IPS-18c (cell line): ENCODE measurements at regions not wholly inside any gene's neighbourhood (a gene's known extent, or its start where the extent isn't known, plus 50 kb on each side); places are given as distances from the start of the nearest gene placed in this dataset.
"Not testable (repeated sequence)": the region's sequence is repeated elsewhere in the genome, so short reads cannot be mapped to it uniquely, and the experiment has no call there.

Experiments
- H3K4me3 ChIP-seq: 2 replicates; pipeline ENCODE4 v1.7.0; 2013; ENCODE audit warnings: low read depth, mild to moderate bottlenecking, low read length, moderate library complexity; ENCODE audit not compliant: insufficient read depth
- H3K9me3 ChIP-seq: one replicate; pipeline ENCODE4 v1.6.1; 2013; ENCODE audit warnings: mild to moderate bottlenecking, low read length, moderate library complexity; ENCODE audit not compliant: control insufficient read depth, insufficient read depth

GRCh38 chr3:137172728-137173127, 214.9 kb downstream of the IL20RB start:
- Histone ChIP-seq H3K9me3 (no peaks in the 10 kb centered on the region), H3K4me3 (no peak overlapping the region)

- H3K4me3 ChIP-seq: no peak overlapping the region
- no peaks in the 10 kb centered on the region for H3K9me3 ChIP-seq
Observed at GRCh38 chr3:137174514-137174913, 216.7 kb downstream of the IL20RB start.

- Histone ChIP-seq H3K4me3 (no peak overlapping the region), H3K9me3 (no peaks in the 10 kb centered on the region)
Observed at GRCh38 chr3:137180220-137180619, 222.4 kb downstream of the IL20RB start.

GRCh38 chr3:137191133-137191923, 233.5 kb downstream of the IL20RB start:
- H3K4me3 ChIP-seq: no peak overlapping the region
- no peaks in the 10 kb centered on the region for H3K9me3 ChIP-seq

- Histone ChIP-seq H3K9me3 (no peaks in the 10 kb centered on the region), H3K4me3 (no peak overlapping the region)
Observed at GRCh38 chr3:137191951-137192350, 234.2 kb downstream of the IL20RB start.

GRCh38 chr3:137194301-137194700, 236.5 kb downstream of the IL20RB start:
- Histone ChIP-seq H3K4me3 (no peak overlapping the region), H3K9me3 (peaks cover 3% of the 10 kb centered on the region)

- H3K4me3 ChIP-seq, H3K9me3 ChIP-seq: not testable (repeated sequence)
Observed at GRCh38 chr3:137198374-137198773, 240.6 kb downstream of the IL20RB start.

- Histone ChIP-seq H3K9me3 (peaks cover 3% of the 10 kb centered on the region), H3K4me3 (no peak overlapping the region)
Observed at GRCh38 chr3:137199678-137200077, 241.9 kb downstream of the IL20RB start.

- Histone ChIP-seq H3K9me3 (peaks cover 3% of the 10 kb centered on the region), H3K4me3 (no peak overlapping the region)
Observed at GRCh38 chr3:137201066-137201465, 243.3 kb downstream of the IL20RB start.

- no peak overlapping the region for H3K4me3 ChIP-seq
- H3K9me3 ChIP-seq: peaks cover 3% of the 10 kb centered on the region
Observed at GRCh38 chr3:137202941-137203340, 245.2 kb downstream of the IL20RB start.

- no peak overlapping the region for H3K4me3 ChIP-seq
- no peaks in the 10 kb centered on the region for H3K9me3 ChIP-seq
Observed at GRCh38 chr3:137204409-137204808, 246.6 kb downstream of the IL20RB start.

- no peak overlapping the region for H3K4me3 ChIP-seq
- no peaks in the 10 kb centered on the region for H3K9me3 ChIP-seq
Observed at GRCh38 chr3:137205394-137206045, 247.7 kb downstream of the IL20RB start.

- no peak overlapping the region for H3K4me3 ChIP-seq
- no peaks in the 10 kb centered on the region for H3K9me3 ChIP-seq
Observed at GRCh38 chr3:137207616-137208015, 249.8 kb downstream of the IL20RB start.

- Histone ChIP-seq H3K9me3 (no peaks in the 10 kb centered on the region), H3K4me3 (no peak overlapping the region)
Observed at GRCh38 chr3:137217733-137218132, 259.9 kb downstream of the IL20RB start.

- no peak overlapping the region for H3K4me3 ChIP-seq
- no peaks in the 10 kb centered on the region for H3K9me3 ChIP-seq
Observed at GRCh38 chr3:137219801-137220445, 262.1 kb downstream of the IL20RB start.

- H3K4me3 ChIP-seq: no peak overlapping the region
- no peaks in the 10 kb centered on the region for H3K9me3 ChIP-seq
Observed at GRCh38 chr3:137222736-137223225, 265.0 kb downstream of the IL20RB start.

- no peak overlapping the region for H3K4me3 ChIP-seq
- no peaks in the 10 kb centered on the region for H3K9me3 ChIP-seq
Observed at GRCh38 chr3:137224464-137224863, 266.7 kb downstream of the IL20RB start.

GRCh38 chr3:137242836-137243400, 285.1 kb downstream of the IL20RB start:
- Histone ChIP-seq H3K9me3 (no peaks in the 10 kb centered on the region), H3K4me3 (no peak overlapping the region)
